ENCODE measurements at regions not wholly inside any gene's neighbourhood (a gene's known extent, or its start where the extent isn't known, plus 50 kb on each side); places are given as distances from the start of the nearest gene placed in this dataset.
A peak's percentile ranks its signal among the peaks of the same experiment; 100 is the strongest.

DNA sequence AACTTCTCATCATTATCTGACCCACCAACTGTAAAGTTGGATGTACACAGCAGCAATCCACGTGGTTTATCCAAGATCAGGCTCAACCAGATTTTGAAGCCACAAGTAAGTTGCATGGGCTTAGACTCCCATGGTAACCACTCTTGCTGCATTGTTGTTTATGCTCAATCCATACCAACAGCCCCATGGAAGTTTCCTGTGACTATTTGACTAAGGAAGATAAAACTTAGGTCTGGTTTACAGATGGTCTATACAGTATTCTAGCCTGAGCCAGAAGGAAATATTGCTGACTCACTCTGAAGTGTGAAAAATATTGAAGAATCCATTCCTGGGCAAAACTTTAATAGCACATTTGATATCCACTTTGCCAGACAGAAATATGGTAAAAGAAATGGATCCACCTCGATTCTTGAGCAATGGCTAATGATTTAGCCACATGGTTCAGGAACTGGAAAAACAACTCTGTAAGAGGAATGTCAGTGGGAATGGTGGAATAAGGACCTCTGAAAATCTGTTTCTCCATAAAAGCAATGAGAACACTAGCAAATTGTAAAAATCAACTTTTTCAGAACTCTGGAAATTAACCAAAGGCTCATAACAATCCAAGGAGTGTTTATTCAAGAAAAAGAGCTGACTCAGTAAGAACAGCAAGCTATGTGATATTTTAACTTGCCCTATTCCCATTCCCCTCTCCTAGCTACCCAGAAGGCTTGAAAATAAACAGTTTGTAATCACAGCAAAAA lies 162.9 kb upstream of the STT3B start:
- H3K27ac ChIP-seq (ENCODE audit: control insufficient read depth, insufficient read depth, low read length) = no peak overlapping the region
- no peaks in the 10 kb centered on the region for H3K36me3 ChIP-seq (ENCODE audit: control insufficient read depth in 2 of 2, extremely low read depth in 1 of 2, insufficient read depth in 2 of 2, low read length in 2 of 2)
- H3K27me3 ChIP-seq (ENCODE audit: control insufficient read depth, extremely low read depth, insufficient read depth, low read length) = no peaks in the 10 kb centered on the region
- no peaks in the 10 kb centered on the region for H4K20me1 ChIP-seq (ENCODE audit: control insufficient read depth, extremely low read depth, insufficient read depth, low read length)
- H2AFZ ChIP-seq (ENCODE audit: control insufficient read depth, low read length) = no peak overlapping the region
- H3K4me1 ChIP-seq (ENCODE audit: control insufficient read depth, extremely low read depth, insufficient read depth, low read length) = peaks cover 5% of the 10 kb centered on the region
- FAIRE-seq (peak; percentile 34), DNase-seq (ENCODE audit: low read depth, low spot score) (no peak)
- H3K4me3 ChIP-seq (ENCODE audit: control insufficient read depth in 2 of 3, extremely low read depth in 1 of 3, insufficient read depth in 2 of 3, low read depth in 1 of 3, low read length in 3 of 3) = no peak overlapping the region
- H3K4me2 ChIP-seq (ENCODE audit: control insufficient read depth, extremely low read depth, insufficient read depth, low read depth, low read length) = no peak overlapping the region
- no peaks in the 10 kb centered on the region for H3K79me2 ChIP-seq (ENCODE audit: control insufficient read depth, insufficient read depth, low read length)
- dilution Hi-C loops (cut with MboI; ENCODE audit: extremely low pct_ligation_motif_present, low sequenced_read_pairs) = no loop called here
- H3K9ac ChIP-seq (ENCODE audit: control insufficient read depth, extremely low read depth, insufficient read depth, low read length) = no peak overlapping the region
- no peaks in the 10 kb centered on the region for H3K9me3 ChIP-seq (ENCODE audit: control insufficient read depth, low read depth, low read length)
- no peaks in the 10 kb centered on the region for H3K9me1 ChIP-seq (ENCODE audit: control insufficient read depth, extremely low read depth, insufficient read depth, low read length)
- TF ChIP-seq EZH2 (IDR thresholded peaks at IDR 0.05; ENCODE audit: low read length) = no peak
- TF ChIP-seq, protein P1, sequence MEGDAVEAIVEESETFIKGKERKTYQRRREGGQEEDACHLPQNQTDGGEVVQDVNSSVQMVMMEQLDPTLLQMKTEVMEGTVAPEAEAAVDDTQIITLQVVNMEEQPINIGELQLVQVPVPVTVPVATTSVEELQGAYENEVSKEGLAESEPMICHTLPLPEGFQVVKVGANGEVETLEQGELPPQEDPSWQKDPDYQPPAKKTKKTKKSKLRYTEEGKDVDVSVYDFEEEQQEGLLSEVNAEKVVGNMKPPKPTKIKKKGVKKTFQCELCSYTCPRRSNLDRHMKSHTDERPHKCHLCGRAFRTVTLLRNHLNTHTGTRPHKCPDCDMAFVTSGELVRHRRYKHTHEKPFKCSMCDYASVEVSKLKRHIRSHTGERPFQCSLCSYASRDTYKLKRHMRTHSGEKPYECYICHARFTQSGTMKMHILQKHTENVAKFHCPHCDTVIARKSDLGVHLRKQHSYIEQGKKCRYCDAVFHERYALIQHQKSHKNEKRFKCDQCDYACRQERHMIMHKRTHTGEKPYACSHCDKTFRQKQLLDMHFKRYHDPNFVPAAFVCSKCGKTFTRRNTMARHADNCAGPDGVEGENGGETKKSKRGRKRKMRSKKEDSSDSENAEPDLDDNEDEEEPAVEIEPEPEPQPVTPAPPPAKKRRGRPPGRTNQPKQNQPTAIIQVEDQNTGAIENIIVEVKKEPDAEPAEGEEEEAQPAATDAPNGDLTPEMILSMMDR (optimal IDR thresholded peaks at IDR 0.05 in 1 of 3, IDR thresholded peaks at IDR 0.05 in 1 of 3, conservative IDR thresholded peaks at IDR 0.05 in 1 of 3; ENCODE audit: extremely low read depth in 1 of 3, insufficient read depth in 2 of 3, low read length in 3 of 3) = no peak

DNA sequence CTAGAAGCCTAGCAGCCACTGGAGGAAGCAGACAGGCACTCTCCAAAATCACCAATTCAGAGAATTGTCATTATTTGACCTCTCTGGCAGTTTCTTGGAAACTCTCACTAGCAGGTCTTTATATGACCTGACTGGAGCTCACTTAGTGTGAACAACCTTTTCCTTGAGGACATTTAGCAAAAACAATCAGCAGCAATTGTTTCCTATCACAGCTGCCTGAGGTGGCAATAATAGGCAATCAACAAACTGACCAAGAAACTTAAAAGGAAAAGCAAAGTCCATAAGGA lies 162.4 kb upstream of the STT3B start:
- Histone ChIP-seq H3K4me1 (ENCODE audit: control insufficient read depth, extremely low read depth, insufficient read depth, low read length) (no peaks in the 10 kb centered on the region), H4K20me1 (ENCODE audit: control insufficient read depth, extremely low read depth, insufficient read depth, low read length) (no peaks in the 10 kb centered on the region), H3K4me2 (ENCODE audit: control insufficient read depth, extremely low read depth, insufficient read depth, low read depth, low read length) (no peak overlapping the region), H3K9me1 (ENCODE audit: control insufficient read depth, extremely low read depth, insufficient read depth, low read length) (no peaks in the 10 kb centered on the region), H3K79me2 (ENCODE audit: control insufficient read depth, insufficient read depth, low read length) (no peaks in the 10 kb centered on the region), H3K4me3 (ENCODE audit: control insufficient read depth in 2 of 3, extremely low read depth in 1 of 3, insufficient read depth in 2 of 3, low read depth in 1 of 3, low read length in 3 of 3) (no peak overlapping the region), H2AFZ (ENCODE audit: control insufficient read depth, low read length) (no peak overlapping the region), H3K9ac (ENCODE audit: control insufficient read depth, extremely low read depth, insufficient read depth, low read length) (no peak overlapping the region), H3K9me3 (ENCODE audit: control insufficient read depth, low read depth, low read length) (no peaks in the 10 kb centered on the region), H3K36me3 (ENCODE audit: control insufficient read depth in 2 of 2, extremely low read depth in 1 of 2, insufficient read depth in 2 of 2, low read length in 2 of 2) (no peaks in the 10 kb centered on the region), H3K27ac (ENCODE audit: control insufficient read depth, insufficient read depth, low read length) (no peak overlapping the region), H3K27me3 (ENCODE audit: control insufficient read depth, extremely low read depth, insufficient read depth, low read length) (no peaks in the 10 kb centered on the region)
- DNase-seq (ENCODE audit: low read depth, low spot score) = no peak
- dilution Hi-C loops (cut with MboI; ENCODE audit: extremely low pct_ligation_motif_present, low sequenced_read_pairs) = no loop called here
- FAIRE-seq = no peak
- TF ChIP-seq, protein P1 (optimal IDR thresholded peaks at IDR 0.05 in 1 of 3, IDR thresholded peaks at IDR 0.05 in 1 of 3, conservative IDR thresholded peaks at IDR 0.05 in 1 of 3; ENCODE audit: extremely low read depth in 1 of 3, insufficient read depth in 2 of 3, low read length in 3 of 3) = no peak
- TF ChIP-seq EZH2 (IDR thresholded peaks at IDR 0.05; ENCODE audit: low read length) = no peak

All from keratinocyte (primary cell).